KMS-11 (cell line): ENCODE measurements at regions not wholly inside any gene's neighbourhood (a gene's known extent, or its start where the extent isn't known, plus 50 kb on each side); places are given as distances from the start of the nearest gene placed in this dataset.

Experiments used
- H2AFZ ChIP-seq: fragments of 200-600 bp; sonication (generic); 2 replicates; pipeline ENCODE4 v1.6.1; 2016; ENCODE audit warnings: antibody characterized with exemption, mixed run types, low read depth
- H3K27ac ChIP-seq: fragments of 200-600 bp; sonication (generic); 2 replicates; pipeline ENCODE4 v1.6.1; 2016; ENCODE audit warnings: mild to moderate bottlenecking, mixed run types
- H3K27me3 ChIP-seq: fragments of 200-600 bp; sonication (generic); 2 replicates; pipeline ENCODE4 v1.6.1; 2017; ENCODE audit warnings: mild to moderate bottlenecking, low read depth, mixed run types, moderate library complexity; ENCODE audit not compliant: insufficient read depth
- H3K36me3 ChIP-seq: fragments of 200-600 bp; sonication (generic); 2 replicates; pipeline ENCODE4 v1.6.1; 2017; ENCODE audit warnings: mild to moderate bottlenecking, mixed run types; ENCODE audit not compliant: insufficient read depth
- H3K4me1 ChIP-seq: fragments of 200-600 bp; sonication (generic); 2 replicates; pipeline ENCODE4 v1.6.1; 2016; ENCODE audit warnings: mild to moderate bottlenecking, low read depth, mixed run types; ENCODE audit not compliant: poor library complexity, severe bottlenecking
- H3K4me2 ChIP-seq: fragments of 200-600 bp; sonication (generic); 2 replicates; pipeline ENCODE4 v1.7.0; 2016; ENCODE audit warnings: mild to moderate bottlenecking, mixed run types
- H3K4me3 ChIP-seq: fragments of 200-600 bp; sonication (generic); IDR thresholded peaks from 2 replicates; pipeline ENCODE4 v1.6.1; 2017; ENCODE audit warnings: low read depth, low read length, mixed read lengths; ENCODE audit not compliant: insufficient read depth
- H3K79me2 ChIP-seq: fragments of 200-600 bp; sonication (generic); 2 replicates; pipeline ENCODE4 v1.6.1; 2016; ENCODE audit warnings: low read depth, mixed run types; ENCODE audit not compliant: insufficient read depth
- H3K9ac ChIP-seq: fragments of 200-600 bp; sonication (generic); 2 replicates; pipeline ENCODE4 v1.6.1; 2016; ENCODE audit warnings: mild to moderate bottlenecking, mixed run types
- H4K20me1 ChIP-seq: fragments of 200-600 bp; sonication (generic); 2 replicates; pipeline ENCODE4 v1.6.1; 2016; ENCODE audit warnings: mild to moderate bottlenecking, mixed run types; ENCODE audit not compliant: insufficient read depth
- TF ChIP-seq, protein P1 (sequence below): fragments of 200-600 bp; sonication (generic); conservative IDR thresholded peaks from 2 replicates; pipeline ENCODE4 v1.6.1; 2017; ENCODE audit warnings: low read depth, mild to moderate bottlenecking, antibody characterized with exemption, low read length, moderate library complexity, mixed read lengths

GRCh38 chr2:239585422-239585821 is 184.6 kb upstream of the HDAC4 start:
- TF ChIP-seq, protein P1, sequence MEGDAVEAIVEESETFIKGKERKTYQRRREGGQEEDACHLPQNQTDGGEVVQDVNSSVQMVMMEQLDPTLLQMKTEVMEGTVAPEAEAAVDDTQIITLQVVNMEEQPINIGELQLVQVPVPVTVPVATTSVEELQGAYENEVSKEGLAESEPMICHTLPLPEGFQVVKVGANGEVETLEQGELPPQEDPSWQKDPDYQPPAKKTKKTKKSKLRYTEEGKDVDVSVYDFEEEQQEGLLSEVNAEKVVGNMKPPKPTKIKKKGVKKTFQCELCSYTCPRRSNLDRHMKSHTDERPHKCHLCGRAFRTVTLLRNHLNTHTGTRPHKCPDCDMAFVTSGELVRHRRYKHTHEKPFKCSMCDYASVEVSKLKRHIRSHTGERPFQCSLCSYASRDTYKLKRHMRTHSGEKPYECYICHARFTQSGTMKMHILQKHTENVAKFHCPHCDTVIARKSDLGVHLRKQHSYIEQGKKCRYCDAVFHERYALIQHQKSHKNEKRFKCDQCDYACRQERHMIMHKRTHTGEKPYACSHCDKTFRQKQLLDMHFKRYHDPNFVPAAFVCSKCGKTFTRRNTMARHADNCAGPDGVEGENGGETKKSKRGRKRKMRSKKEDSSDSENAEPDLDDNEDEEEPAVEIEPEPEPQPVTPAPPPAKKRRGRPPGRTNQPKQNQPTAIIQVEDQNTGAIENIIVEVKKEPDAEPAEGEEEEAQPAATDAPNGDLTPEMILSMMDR, result no peak

DNA sequence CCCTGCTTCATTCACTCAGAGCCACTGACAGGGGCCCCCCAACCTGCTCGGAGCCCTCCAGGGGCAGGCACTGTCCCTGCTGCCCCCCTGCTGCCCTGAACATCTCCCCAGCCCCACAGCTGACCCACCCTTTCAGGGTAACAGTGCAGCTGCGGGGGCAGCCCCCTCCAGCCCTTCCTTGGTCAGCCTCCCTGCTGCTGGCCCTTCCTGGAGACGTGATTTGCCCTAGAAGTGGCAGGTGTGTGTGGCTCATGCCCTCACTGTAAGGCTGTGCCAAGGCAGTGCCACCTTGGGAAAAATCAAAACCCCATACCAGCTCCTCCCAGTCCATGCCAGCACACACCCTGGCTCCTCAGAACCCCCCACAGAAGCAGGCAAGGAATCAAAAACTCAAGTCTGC is 184.2 kb upstream of the HDAC4 start:
- Histone ChIP-seq H3K9ac (no peak overlapping the region), H4K20me1 (no peaks in the 10 kb centered on the region), H3K36me3 (no peaks in the 10 kb centered on the region), H2AFZ (no peak overlapping the region), H3K4me1 (no peaks in the 10 kb centered on the region), H3K79me2 (no peaks in the 10 kb centered on the region), H3K4me3 (no peak overlapping the region), H3K4me2 (no peak overlapping the region), H3K27me3 (peaks cover 20% of the 10 kb centered on the region; the same call in 1 of the 2 replicates), H3K27ac (no peak overlapping the region)
- TF ChIP-seq, protein P1, result no peak

More at GRCh38 chr2:239585422-239585821, 184.6 kb upstream of the HDAC4 start:
- no peaks in the 10 kb centered on the region for H3K36me3 ChIP-seq
- no peaks in the 10 kb centered on the region for H3K79me2 ChIP-seq
- H4K20me1 ChIP-seq, result no peaks in the 10 kb centered on the region
- no peak overlapping the region for H3K9ac ChIP-seq
- peaks cover 20% of the 10 kb centered on the region; the same call in 1 of the 2 replicates for H3K27me3 ChIP-seq
- no peak overlapping the region for H3K4me3 ChIP-seq
- no peak overlapping the region for H3K27ac ChIP-seq
- H3K4me1 ChIP-seq, result no peaks in the 10 kb centered on the region
- H2AFZ ChIP-seq, result no peak overlapping the region
- no peak overlapping the region for H3K4me2 ChIP-seq

- H2AFZ ChIP-seq, result no peak overlapping the region
- H4K20me1 ChIP-seq, result no peaks in the 10 kb centered on the region
- TF ChIP-seq, protein P1, result no peak
- H3K4me2 ChIP-seq, result no peak overlapping the region
- no peak overlapping the region for H3K27ac ChIP-seq
- H3K9ac ChIP-seq, result no peak overlapping the region
- H3K4me1 ChIP-seq, result no peaks in the 10 kb centered on the region
- H3K36me3 ChIP-seq, result no peaks in the 10 kb centered on the region
- H3K79me2 ChIP-seq, result no peaks in the 10 kb centered on the region
- peaks cover 20% of the 10 kb centered on the region; the same call in 1 of the 2 replicates for H3K27me3 ChIP-seq
- H3K4me3 ChIP-seq, result no peak overlapping the region
These were observed 183.3 kb upstream of the HDAC4 start for GRCh38 chr2:239583879-239584859.

- Histone ChIP-seq H3K27ac (no peak overlapping the region), H3K4me1 (no peaks in the 10 kb centered on the region), H3K4me3 (no peak overlapping the region), H3K27me3 (peaks cover 17% of the 10 kb centered on the region; the same call in 1 of the 2 replicates), H4K20me1 (no peaks in the 10 kb centered on the region), H3K36me3 (no peaks in the 10 kb centered on the region), H2AFZ (no peak overlapping the region), H3K4me2 (no peak overlapping the region), H3K79me2 (no peaks in the 10 kb centered on the region), H3K9ac (no peak overlapping the region)
- TF ChIP-seq, protein P1, result no peak
These were observed 182.5 kb upstream of the HDAC4 start for GRCh38 chr2:239583171-239583878.
